ENCODE measurements at regions not wholly inside any gene's neighbourhood (a gene's known extent, or its start where the extent isn't known, plus 50 kb on each side); places are given as distances from the start of the nearest gene placed in this dataset.

GRCh38 chr2:118227698-118228508 lies 139.6 kb downstream of the INSIG2 start:
- intact Hi-C loops (cut with DNase I): no loop called here
- no peak for DNase-seq

GRCh38 chr2:118225666-118226065 lies 137.4 kb downstream of the INSIG2 start:
- intact Hi-C loops (cut with DNase I): no loop called here
- DNase-seq: no peak

- no peak for DNase-seq
- intact Hi-C loops (cut with DNase I): no loop called here
Observed at GRCh38 chr2:118224895-118225311, 136.6 kb downstream of the INSIG2 start.

DNA sequence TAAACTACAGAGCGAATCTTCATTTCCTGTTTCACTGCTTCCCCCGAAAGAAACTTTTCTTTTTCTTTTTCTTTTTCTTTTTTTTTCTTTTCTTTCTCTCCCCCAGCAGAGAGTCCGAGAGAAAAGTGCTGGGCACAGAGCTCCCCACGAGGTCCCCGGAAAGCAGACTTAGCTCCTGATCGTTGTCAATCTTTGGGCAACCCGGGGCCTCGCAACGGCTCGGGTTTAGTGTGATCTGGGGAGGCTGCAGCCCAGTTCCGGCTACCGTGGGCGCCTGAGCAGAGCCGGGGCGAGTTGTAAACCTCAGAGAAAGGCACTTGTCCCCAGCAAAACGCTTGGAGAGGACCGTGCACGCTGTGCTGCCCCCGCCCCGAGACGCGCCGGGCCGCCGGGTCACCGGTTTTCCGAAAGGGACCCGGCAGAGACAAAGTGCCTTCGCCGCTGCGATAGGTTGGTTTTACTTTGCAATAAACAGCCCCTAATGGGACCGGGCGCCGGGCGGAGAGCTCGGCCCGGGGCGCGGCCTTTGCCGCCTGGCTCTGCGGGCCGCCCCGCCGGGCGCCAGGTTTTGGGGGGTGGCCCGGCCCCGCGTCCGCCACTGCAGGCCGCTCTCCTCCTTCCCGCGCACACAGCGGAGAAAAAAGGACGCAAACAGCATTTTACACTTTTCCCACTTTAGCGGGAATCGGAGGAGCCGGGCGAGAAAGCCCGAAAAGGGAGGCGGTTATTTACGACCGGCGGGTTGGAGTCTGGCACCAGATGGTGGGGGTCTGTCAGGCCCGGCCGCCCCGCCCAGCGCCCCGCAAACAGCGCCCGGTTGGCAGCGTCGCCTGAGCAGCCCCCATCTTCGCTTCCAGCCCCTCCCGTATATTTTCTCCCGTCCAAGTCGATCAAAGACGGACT lies 136.0 kb downstream of the INSIG2 start:
- no peak for DNase-seq
- intact Hi-C loops (cut with DNase I): no loop called here

DNA sequence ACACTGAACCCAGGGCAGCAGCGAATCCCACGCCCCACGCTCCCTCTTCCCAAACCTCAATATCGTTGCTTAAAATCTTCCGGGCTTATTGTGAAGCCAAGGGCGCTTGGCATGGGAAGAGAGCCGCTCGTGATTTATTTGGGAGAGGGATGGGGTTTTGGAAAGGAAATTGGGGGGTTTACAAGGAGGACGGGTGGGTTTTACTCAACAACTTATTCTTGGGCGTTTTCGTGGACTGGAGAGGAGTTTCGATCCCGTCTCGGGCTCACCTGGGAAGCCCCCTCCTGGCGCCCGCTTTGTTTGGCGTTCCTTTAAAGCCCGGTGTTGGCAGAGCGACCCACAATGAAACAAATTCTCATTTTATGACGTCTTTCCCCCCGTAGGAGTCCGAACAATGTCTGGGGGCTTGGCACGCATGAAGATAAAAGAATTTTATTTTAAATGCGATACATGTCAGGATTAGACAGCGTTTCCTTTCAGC lies 135.3 kb downstream of the INSIG2 start:
- DNase-seq: no peak
- intact Hi-C loops (cut with DNase I): no loop called here

DNA sequence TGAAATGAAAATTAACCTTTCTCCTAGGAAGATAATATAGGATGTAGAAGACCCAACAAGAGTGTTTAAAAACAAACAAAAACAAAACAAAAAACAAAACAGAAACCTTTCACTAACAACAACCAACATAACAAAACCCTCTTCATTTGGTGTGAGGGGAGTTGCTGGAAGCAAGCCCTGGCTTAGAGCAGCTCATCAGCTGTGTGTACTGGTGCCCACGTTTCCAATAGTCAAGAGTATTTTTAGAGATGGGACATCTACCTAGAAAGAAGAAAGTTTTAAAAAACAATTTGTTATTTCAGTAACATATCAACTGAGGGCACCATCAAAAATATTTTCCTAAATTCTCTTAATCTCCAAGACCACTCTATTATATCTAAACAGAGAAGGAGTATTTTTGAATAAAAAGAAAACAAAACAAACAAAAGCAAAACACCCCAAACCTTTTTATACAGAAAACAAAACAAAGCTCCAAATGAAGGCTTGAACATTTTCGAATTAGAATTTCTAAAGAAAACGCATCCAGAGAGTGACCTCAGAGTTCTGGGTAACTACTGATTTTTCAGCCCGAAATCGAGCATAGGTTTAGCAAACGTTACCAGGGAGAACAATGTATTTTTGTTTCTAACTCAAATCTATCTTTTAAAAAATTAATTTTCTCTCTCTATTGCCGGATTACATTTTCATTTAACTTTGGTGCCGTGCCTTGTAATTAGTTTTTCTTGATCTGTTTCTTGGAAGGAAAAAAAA lies 134.6 kb downstream of the INSIG2 start:
- no peak for DNase-seq
- intact Hi-C loops (cut with DNase I): loop anchor here (1.0 kb wide), 1 partner anchor 632 kb away; no protein-coding TSS in a partner anchor

DNA sequence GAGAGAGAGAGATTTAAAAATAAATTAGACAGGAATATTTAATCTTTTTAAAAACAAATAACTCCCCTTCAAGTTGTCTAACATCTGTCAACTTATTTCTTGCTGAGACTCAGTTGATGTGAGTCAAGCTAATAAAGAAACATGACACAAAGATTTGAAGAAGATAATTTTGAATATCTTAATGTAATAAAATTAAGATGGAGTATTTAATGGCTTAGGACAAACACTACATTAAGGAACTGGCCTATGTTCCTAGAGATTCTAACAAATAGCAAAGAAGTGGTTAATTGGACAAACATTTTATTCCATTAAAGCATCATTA lies 134.0 kb downstream of the INSIG2 start:
- intact Hi-C loops (cut with DNase I): loop anchor here (1.0 kb wide), 1 partner anchor 633 kb away; no protein-coding TSS in a partner anchor

GRCh38 chr2:118221536-118222272 lies 133.4 kb downstream of the INSIG2 start:
- intact Hi-C loops (cut with DNase I): loop anchor here (1.0 kb wide), 1 partner anchor 634 kb away; no protein-coding TSS in a partner anchor
- peak in 2 of 10 donors; percentile 8 to 16 for DNase-seq

More for the DNA sequence above, 134.0 kb downstream of the INSIG2 start:
- no peak for DNase-seq

DNA sequence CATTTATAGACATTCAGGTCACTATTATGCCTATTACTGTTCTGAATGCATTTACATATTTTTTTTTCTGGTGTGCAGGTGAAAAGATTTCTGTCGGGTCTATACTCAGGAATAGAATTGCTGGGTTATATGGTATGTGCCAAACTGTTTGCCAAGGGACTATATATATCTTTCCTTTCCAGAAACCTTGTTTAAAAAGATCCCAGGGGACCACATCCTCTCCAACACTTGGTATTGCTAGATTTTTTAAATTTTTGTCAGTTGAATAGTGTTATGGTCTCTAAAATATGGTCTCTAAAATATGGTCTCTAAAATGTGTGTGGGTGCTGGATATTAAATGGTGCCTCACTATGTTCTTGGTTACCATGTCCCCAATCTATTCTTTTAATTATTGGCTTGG lies 131.3 kb downstream of the INSIG2 start:
- intact Hi-C loops (cut with DNase I): no loop called here

DNA sequence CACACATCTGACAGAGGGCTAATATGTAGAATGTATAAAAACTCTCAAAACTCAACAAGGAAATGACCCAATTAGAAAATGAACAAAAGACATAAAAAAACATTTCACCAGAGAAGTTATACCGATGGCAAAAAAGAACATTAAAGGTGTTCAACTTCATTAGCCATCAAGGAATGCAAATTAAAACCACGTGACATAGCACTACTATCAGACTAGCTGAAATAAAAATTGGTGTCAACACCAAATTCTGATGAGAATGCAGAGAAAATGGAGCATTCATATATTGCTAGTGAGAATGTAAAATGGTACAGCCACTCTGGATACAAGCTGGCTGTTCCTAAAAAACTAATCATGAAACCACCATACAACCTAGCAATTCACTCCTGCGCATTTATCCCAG lies 128.0 kb downstream of the INSIG2 start:
- intact Hi-C loops (cut with DNase I): no loop called here
- DNase-seq: no peak

More for the DNA sequence above, 131.3 kb downstream of the INSIG2 start:
- no peak for DNase-seq

DNA sequence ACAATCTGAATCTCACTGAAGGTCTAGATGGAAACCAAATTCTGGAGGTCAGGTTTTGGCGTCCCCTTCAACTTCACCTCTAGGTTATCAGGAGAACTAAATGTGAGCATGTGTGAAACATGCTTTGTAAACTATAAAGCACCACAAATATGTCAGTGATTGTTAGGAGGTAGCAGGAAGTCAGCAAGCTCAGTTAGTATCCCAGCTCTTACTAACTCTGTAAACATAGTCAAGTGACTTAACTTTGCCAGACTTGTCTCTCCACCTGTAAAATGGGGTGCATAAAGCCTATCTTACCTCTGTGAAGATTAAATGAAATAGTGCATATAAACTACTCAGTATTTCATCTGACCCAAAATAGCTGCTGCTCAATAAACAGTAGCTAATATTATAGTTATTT lies 121.5 kb downstream of the INSIG2 start:
- intact Hi-C loops (cut with DNase I): no loop called here
- no peak for DNase-seq

DNA sequence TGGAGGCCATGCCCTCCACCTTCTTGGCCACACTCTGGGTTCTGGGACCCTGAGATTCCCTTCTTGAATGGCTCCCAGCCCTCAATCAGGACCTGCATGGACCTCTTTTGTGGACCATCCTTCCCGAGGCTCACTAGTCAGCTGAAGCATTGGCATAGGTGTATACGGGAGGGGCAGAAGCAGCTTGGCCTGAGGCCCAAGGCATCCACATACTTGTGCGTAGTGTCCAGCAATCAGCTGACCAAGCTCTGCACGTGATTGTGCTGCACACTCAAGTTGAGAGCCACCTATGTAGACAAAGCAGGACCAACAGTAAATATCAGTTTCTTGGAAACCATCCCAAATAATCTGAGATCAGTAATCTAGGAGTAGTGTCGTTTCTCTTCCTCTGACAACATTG lies 119.6 kb downstream of the INSIG2 start:
- intact Hi-C loops (cut with DNase I): no loop called here
- DNase-seq: no peak

- intact Hi-C loops (cut with DNase I): no loop called here
- DNase-seq: peak in 4 of 10 donors; percentile 12 to 83 (median 20)
Observed at GRCh38 chr2:118202707-118203303, 114.5 kb downstream of the INSIG2 start.

DNA sequence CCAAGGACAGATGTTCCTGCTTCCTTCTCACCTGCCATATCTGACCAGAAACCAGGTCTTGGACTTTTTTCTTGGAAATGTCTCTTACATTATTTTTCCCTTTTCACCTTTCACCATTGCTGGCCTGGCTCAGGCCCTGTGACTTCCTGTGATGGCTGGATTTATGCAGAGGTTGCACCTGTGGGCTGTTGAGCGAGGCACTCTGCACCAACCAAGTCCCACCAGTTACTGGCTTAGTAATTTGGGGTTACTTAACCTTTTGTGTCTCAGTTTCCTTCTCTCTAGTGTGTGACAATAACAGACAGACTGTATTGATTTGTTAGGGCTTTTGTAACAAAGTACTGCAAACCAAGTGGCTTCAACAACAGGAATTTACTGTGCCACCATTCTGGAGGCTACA lies 110.0 kb downstream of the INSIG2 start:
- DNase-seq: no peak
- intact Hi-C loops (cut with DNase I): no loop called here

DNA sequence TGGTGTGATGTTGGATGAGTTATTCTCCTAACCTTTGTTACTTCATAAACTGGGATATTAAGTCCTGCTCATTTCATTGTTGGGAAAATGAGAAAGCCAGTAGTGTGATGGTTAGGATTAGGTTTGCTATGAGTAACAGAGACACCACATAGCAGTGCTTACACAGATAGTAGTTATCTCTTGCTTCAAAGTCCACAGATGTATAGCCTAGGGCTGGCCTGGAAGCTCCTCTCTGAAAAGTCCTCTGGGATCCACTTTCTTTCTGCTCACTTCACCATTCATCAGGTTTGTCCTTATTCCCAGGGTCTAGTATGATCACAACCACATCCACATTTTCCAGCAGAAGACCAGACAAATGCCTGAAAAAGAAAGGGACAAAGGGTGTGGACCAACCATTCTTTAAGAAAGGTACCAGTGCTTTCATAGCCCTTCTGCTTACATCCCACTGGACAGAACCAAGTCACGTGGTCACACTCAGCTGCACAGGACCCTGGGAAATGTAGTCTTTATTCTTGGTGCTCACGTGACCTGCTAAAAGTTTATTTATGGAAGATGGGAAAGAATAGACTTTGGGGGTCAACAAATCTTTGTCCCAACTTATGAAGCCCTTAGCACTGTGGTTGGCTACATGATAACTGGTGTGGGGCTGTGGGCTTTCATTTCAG lies 108.9 kb downstream of the INSIG2 start:
- intact Hi-C loops (cut with DNase I): no loop called here
- no peak for DNase-seq

DNA sequence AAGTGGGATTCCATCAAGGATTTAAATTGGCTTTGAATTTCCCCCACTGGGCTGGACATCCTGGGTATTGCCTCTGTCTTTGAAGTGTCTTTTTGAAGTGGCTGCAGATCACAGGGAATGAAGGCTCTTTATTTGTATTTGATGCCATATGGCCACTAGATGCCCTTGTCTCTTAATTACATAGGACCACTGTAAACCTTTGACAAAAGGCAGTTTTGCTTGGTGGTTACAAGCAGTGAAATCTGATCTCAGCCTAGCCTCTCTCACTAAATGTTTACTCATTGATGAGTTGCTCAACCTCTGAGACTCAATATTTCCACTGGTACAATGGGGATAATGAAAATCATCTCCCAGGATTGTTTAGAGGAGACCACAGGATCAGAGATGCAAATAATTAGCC lies 102.2 kb downstream of the INSIG2 start:
- no peak for DNase-seq
- intact Hi-C loops (cut with DNase I): no loop called here

- intact Hi-C loops (cut with DNase I): loop anchor here (1.0 kb wide), 1 partner anchor 99 kb away; the partner anchor contains the start of gene INSIG2
- no peak for DNase-seq
Observed at GRCh38 chr2:118186858-118187254, 98.6 kb downstream of the INSIG2 start.

GRCh38 chr2:118186110-118186857 lies 98.0 kb downstream of the INSIG2 start:
- intact Hi-C loops (cut with DNase I): loop anchor here (1.0 kb wide), 1 partner anchor 98 kb away; the partner anchor contains the start of gene INSIG2

More at GRCh38 chr2:118186110-118186857, 98.0 kb downstream of the INSIG2 start:
- peak; percentile 78 to 98 (median 84) for DNase-seq
